Liver (tissue), 3 donors: ENCODE measurements at regions not wholly inside any gene's neighbourhood (a gene's known extent, or its start where the extent isn't known, plus 50 kb on each side); places are given as distances from the start of the nearest gene placed in this dataset.
"Not testable (repeated sequence)": the region's sequence is repeated elsewhere in the genome, so short reads cannot be mapped to it uniquely, and the experiment has no call there.

Source experiments
- ATF3 ChIP-seq: IDR thresholded peaks from 2 replicates; pipeline ENCODE4 v1.6.1; 2016; ENCODE audit warnings: antibody characterized with exemption
- CTCF ChIP-seq: fragments of 150-350 bp; IDR thresholded peaks from 2 replicates; pipeline ENCODE4 v1.5.1; 2017; ENCODE audit warnings: improper control_type of control experiment, low read depth, low read length; ENCODE audit not compliant: missing input control
- EGR1 ChIP-seq, 2 donors: IDR thresholded peaks; 2 replicates each; pipeline ENCODE4 v1.6.1; 2016 to 2018; ENCODE audit warnings: antibody characterized with exemption in 2 of 2, low read depth in 2 of 2
- GABPA ChIP-seq, 2 donors: IDR thresholded peaks in 1 of 2; conservative IDR thresholded peaks in 1 of 2; 2 replicates each; pipeline ENCODE4 v1.6.1; 2016; ENCODE audit warnings: antibody characterized with exemption in 2 of 2, mild to moderate bottlenecking in 1 of 2, moderate library complexity in 1 of 2
- JUND ChIP-seq, 2 donors: IDR thresholded peaks; 2 replicates each; pipeline ENCODE4 v1.6.1; 2016; ENCODE audit warnings: antibody characterized with exemption in 2 of 2
- MAX ChIP-seq: IDR thresholded peaks from 2 replicates; pipeline ENCODE4 v1.6.1; 2016; ENCODE audit warnings: antibody characterized with exemption
- REST ChIP-seq: IDR thresholded peaks from 2 replicates; pipeline ENCODE4 v1.6.1; 2016; ENCODE audit warnings: antibody characterized with exemption, mild to moderate bottlenecking
- donor health status: healthy.
- donor health status: healthy.

- not testable (repeated sequence) for TF ChIP-seq CTCF; MAX; ATF3; EGR1 (IDR thresholded peaks at IDR 0.05; ENCODE audit: low read depth in 2 of 2); GABPA (IDR thresholded peaks at IDR 0.05 in 1 of 2, conservative IDR thresholded peaks at IDR 0.05 in 1 of 2); REST; JUND (IDR thresholded peaks at IDR 0.05)
Observed at GRCh38 chr3:130153247-130153646, 71.6 kb downstream of the ALG1L2 start.
